22Rv1 (cell line): ENCODE measurements at regions not wholly inside any gene's neighbourhood (a gene's known extent, or its start where the extent isn't known, plus 50 kb on each side); places are given as distances from the start of the nearest gene placed in this dataset.

Source experiments
- ZFX ChIP-seq: fragments of 450-650 bp; IDR thresholded peaks from 2 replicates; pipeline ENCODE4 v1.6.1; 2017; ENCODE audit warnings: antibody characterized with exemption, borderline replicate concordance
- TF ChIP-seq, protein P1 (sequence below): fragments of 450-650 bp; IDR thresholded peaks from 2 replicates; pipeline ENCODE4 v1.5.1; 2017; ENCODE audit warnings: mild to moderate bottlenecking

- TF ChIP-seq, protein P1, sequence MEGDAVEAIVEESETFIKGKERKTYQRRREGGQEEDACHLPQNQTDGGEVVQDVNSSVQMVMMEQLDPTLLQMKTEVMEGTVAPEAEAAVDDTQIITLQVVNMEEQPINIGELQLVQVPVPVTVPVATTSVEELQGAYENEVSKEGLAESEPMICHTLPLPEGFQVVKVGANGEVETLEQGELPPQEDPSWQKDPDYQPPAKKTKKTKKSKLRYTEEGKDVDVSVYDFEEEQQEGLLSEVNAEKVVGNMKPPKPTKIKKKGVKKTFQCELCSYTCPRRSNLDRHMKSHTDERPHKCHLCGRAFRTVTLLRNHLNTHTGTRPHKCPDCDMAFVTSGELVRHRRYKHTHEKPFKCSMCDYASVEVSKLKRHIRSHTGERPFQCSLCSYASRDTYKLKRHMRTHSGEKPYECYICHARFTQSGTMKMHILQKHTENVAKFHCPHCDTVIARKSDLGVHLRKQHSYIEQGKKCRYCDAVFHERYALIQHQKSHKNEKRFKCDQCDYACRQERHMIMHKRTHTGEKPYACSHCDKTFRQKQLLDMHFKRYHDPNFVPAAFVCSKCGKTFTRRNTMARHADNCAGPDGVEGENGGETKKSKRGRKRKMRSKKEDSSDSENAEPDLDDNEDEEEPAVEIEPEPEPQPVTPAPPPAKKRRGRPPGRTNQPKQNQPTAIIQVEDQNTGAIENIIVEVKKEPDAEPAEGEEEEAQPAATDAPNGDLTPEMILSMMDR, result no peak
- TF ChIP-seq ZFX, result no peak
These were observed 109.7 kb upstream of the GMDS start for GRCh38 chr6:2355150-2355549.
